Liver (tissue), 8 donors: ENCODE measurements at regions not wholly inside any gene's neighbourhood (a gene's known extent, or its start where the extent isn't known, plus 50 kb on each side); places are given as distances from the start of the nearest gene placed in this dataset.
"Not testable (repeated sequence)": the region's sequence is repeated elsewhere in the genome, so short reads cannot be mapped to it uniquely, and the experiment has no call there.

Source experiments
- DNase-seq: peaks from one replicate; pipeline ENCODE4 v3.0.0-alpha.2; 2017; ENCODE audit warnings: low spot score
- H3K27ac ChIP-seq, 2 donors: one replicate each; pipeline ENCODE4 v1.7.0; 2013; ENCODE audit warnings: inconsistent platforms in 2 of 2, low read length in 2 of 2, control low read depth in 1 of 2, low read depth in 1 of 2, mild to moderate bottlenecking in 1 of 2
- H3K27me3 ChIP-seq, 4 donors: one replicate each; pipeline versions ENCODE4 v1.6.1 to v1.7.0; 2013; ENCODE audit warnings: low read length in 3 of 4, inconsistent platforms in 1 of 4, mild to moderate bottlenecking in 1 of 4, moderate library complexity in 1 of 4; ENCODE audit not compliant: control insufficient read depth in 4 of 4, insufficient read depth in 4 of 4
- H3K36me3 ChIP-seq, 4 donors: one replicate each; pipeline versions ENCODE4 v1.6.1 to v1.7.0; 2013; ENCODE audit warnings: low read length in 3 of 4, mild to moderate bottlenecking in 3 of 4, low read depth in 1 of 4, moderate library complexity in 1 of 4; ENCODE audit not compliant: control insufficient read depth in 4 of 4, insufficient read depth in 3 of 4
- H3K4me1 ChIP-seq, 4 donors: one replicate each; pipeline versions ENCODE4 v1.6.1 to v1.7.0; 2013; ENCODE audit warnings: low read length in 3 of 4, mild to moderate bottlenecking in 3 of 4, moderate library complexity in 1 of 4; ENCODE audit not compliant: control insufficient read depth in 4 of 4, insufficient read depth in 4 of 4
- H3K4me3 ChIP-seq, 3 donors: one replicate each; pipeline versions ENCODE4 v1.6.1 to v1.7.0; 2013; ENCODE audit warnings: low read length in 3 of 3, control low read depth in 1 of 3, low read depth in 1 of 3, mild to moderate bottlenecking in 1 of 3
- H3K9ac ChIP-seq, 2 donors: one replicate each; pipeline ENCODE4 v1.7.0; 2013; ENCODE audit warnings: low read length in 2 of 2, mild to moderate bottlenecking in 2 of 2, moderate library complexity in 2 of 2, control low read depth in 1 of 2, low read depth in 1 of 2
- H3K9me3 ChIP-seq, 4 donors: one replicate each; pipeline versions ENCODE4 v1.6.1 to v1.7.0; 2013; ENCODE audit warnings: low read length in 3 of 4; ENCODE audit not compliant: control insufficient read depth in 4 of 4
- EGR1 ChIP-seq, 2 donors: IDR thresholded peaks; 2 replicates each; pipeline ENCODE4 v1.6.1; 2016 to 2018; ENCODE audit warnings: antibody characterized with exemption in 2 of 2, low read depth in 2 of 2
- FOXA1 ChIP-seq: IDR thresholded peaks from 2 replicates; pipeline ENCODE4 v1.6.1; 2016; ENCODE audit warnings: antibody characterized with exemption
- FOXA2 ChIP-seq: IDR thresholded peaks from 2 replicates; pipeline ENCODE4 v1.6.1; 2016; ENCODE audit warnings: antibody characterized with exemption
- GABPA ChIP-seq, 2 donors: IDR thresholded peaks in 1 of 2; conservative IDR thresholded peaks in 1 of 2; 2 replicates each; pipeline ENCODE4 v1.6.1; 2016; ENCODE audit warnings: antibody characterized with exemption in 2 of 2, mild to moderate bottlenecking in 1 of 2, moderate library complexity in 1 of 2
- HNF4A ChIP-seq, 2 donors: conservative IDR thresholded peaks; 2 replicates each; pipeline ENCODE4 v1.6.1; 2016; ENCODE audit warnings: antibody characterized with exemption in 2 of 2, mild to moderate bottlenecking in 2 of 2
- HNF4G ChIP-seq: IDR thresholded peaks from 2 replicates; pipeline ENCODE4 v1.6.1; 2016; ENCODE audit warnings: antibody characterized with exemption
- JUND ChIP-seq, 2 donors: IDR thresholded peaks; 2 replicates each; pipeline ENCODE4 v1.6.1; 2016; ENCODE audit warnings: antibody characterized with exemption in 2 of 2
- NR2F2 ChIP-seq: IDR thresholded peaks from 2 replicates; pipeline ENCODE4 v1.6.1; 2016; ENCODE audit warnings: antibody characterized with exemption
- RAD21 ChIP-seq, 2 donors: IDR thresholded peaks; 2 replicates each; pipeline ENCODE4 v1.6.1; 2016; ENCODE audit warnings: antibody characterized with exemption in 2 of 2, mild to moderate bottlenecking in 2 of 2
- RXRA ChIP-seq, 2 donors: IDR thresholded peaks; 2 replicates each; pipeline ENCODE4 v1.6.1; 2017 to 2018; ENCODE audit warnings: antibody characterized with exemption in 2 of 2, mild to moderate bottlenecking in 1 of 2
- SP1 ChIP-seq: IDR thresholded peaks from 2 replicates; pipeline ENCODE4 v1.6.1; 2018; ENCODE audit warnings: antibody characterized with exemption, mild to moderate bottlenecking
- TAF1 ChIP-seq: conservative IDR thresholded peaks from 2 replicates; pipeline ENCODE4 v1.6.1; 2016; ENCODE audit warnings: antibody characterized with exemption, mild to moderate bottlenecking
- YY1 ChIP-seq: IDR thresholded peaks from 2 replicates; pipeline ENCODE4 v1.6.1; 2016; ENCODE audit warnings: antibody characterized with exemption, mild to moderate bottlenecking
- WGBS: extraction: QIAGEN DNeasy Blood & Tissue Kit; methylation state at CpG from one replicate; pipeline ENCODE4 v1.1.7; 2013; 5-methylcytosine and 5-hydroxymethylcytosine counted together
- TF ChIP-seq, protein P1 (sequence below): IDR thresholded peaks from 2 replicates; pipeline ENCODE4 v1.6.1; 2016; ENCODE audit warnings: antibody characterized with exemption, mild to moderate bottlenecking
- TF ChIP-seq, protein P2 (sequence below): IDR thresholded peaks from 2 replicates; pipeline ENCODE4 v1.6.1; 2016; ENCODE audit warnings: antibody characterized with exemption
- TF ChIP-seq, protein P3 (sequence below): IDR thresholded peaks from 2 replicates; pipeline ENCODE4 v1.6.1; 2016; ENCODE audit warnings: antibody characterized with exemption
- TF ChIP-seq, protein P4 (sequence below): fragments of 150-350 bp; IDR thresholded peaks from 2 replicates; pipeline ENCODE4 v1.5.1; 2017; ENCODE audit warnings: improper control_type of control experiment, low read depth, low read length; ENCODE audit not compliant: missing input control
- TF ChIP-seq, protein P5 (sequence below): IDR thresholded peaks from 2 replicates; pipeline ENCODE4 v1.6.1; 2016; ENCODE audit warnings: antibody characterized with exemption
- donor health status: healthy.
- donor health status: healthy.
- donor health status: healthy.
- donor health status: healthy.
- donor health status: healthy.

DNA sequence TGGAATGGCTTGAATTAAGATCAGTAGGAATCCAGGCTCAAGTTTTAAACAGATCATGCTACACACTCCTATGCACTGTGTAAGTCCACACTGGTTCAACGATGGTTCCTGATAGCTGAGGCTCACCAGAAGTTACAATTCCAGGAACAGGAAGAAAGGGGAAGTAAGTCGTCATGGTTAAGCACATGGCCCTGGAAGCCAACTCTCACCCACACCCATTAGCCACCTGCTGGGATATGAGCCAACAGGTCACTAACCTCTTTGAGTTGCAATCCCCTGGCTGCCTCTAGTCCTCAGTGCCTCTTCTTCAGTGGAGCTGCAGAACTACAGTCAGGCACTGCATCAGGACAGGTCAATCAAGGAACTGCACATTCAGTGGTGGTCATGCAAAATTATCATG lies 133.5 kb downstream of the TMEM182 start (continued):
- TF ChIP-seq, protein P1, sequence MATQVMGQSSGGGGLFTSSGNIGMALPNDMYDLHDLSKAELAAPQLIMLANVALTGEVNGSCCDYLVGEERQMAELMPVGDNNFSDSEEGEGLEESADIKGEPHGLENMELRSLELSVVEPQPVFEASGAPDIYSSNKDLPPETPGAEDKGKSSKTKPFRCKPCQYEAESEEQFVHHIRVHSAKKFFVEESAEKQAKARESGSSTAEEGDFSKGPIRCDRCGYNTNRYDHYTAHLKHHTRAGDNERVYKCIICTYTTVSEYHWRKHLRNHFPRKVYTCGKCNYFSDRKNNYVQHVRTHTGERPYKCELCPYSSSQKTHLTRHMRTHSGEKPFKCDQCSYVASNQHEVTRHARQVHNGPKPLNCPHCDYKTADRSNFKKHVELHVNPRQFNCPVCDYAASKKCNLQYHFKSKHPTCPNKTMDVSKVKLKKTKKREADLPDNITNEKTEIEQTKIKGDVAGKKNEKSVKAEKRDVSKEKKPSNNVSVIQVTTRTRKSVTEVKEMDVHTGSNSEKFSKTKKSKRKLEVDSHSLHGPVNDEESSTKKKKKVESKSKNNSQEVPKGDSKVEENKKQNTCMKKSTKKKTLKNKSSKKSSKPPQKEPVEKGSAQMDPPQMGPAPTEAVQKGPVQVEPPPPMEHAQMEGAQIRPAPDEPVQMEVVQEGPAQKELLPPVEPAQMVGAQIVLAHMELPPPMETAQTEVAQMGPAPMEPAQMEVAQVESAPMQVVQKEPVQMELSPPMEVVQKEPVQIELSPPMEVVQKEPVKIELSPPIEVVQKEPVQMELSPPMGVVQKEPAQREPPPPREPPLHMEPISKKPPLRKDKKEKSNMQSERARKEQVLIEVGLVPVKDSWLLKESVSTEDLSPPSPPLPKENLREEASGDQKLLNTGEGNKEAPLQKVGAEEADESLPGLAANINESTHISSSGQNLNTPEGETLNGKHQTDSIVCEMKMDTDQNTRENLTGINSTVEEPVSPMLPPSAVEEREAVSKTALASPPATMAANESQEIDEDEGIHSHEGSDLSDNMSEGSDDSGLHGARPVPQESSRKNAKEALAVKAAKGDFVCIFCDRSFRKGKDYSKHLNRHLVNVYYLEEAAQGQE = no peak
- no peak for TF ChIP-seq FOXA2

DNA sequence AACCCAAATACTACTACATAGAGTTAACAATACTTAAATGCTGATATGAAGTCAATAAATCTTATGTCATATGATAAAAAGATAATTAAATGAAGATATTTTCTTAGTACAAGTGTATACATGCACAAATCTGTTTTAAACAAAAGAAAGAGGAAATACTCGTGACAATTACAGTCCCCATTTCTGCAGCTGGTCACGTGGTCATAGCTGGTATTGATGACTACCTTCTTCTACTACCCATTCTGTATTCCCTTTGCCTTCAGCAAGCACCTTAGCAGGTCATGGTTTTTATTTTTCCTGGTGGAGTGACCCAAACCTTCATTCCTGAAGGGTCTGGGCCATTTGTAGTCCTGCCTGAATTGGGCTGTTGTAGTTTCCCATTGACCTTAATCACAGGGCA lies 147.4 kb downstream of the TMEM182 start:
- not testable (repeated sequence) for H3K27me3 ChIP-seq, DNase-seq, H3K36me3 ChIP-seq, H3K4me3 ChIP-seq, H3K27ac ChIP-seq, H3K4me1 ChIP-seq, H3K9ac ChIP-seq, H3K9me3 ChIP-seq
- WGBS = 41% methylated on average over 2 of the region's 2 CpGs

DNA sequence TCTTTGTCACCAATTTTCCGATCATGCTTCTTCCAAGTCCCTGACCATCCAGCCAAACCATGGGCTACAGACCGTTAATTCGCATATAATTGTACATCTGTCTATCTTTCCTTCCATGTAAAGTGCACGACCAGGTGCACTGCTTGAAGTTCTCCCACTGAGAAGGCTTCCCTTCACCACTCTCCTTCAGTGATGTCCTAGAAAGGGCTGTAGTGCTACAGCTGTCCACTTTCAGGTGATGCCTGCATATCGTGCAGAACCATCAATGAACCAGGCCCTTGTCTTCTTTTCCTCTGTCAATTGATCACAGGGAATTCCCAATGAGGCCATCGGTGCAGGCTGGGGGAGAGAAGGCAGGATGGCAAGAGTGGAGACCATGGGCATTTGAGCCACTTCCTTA lies 148.9 kb downstream of the TMEM182 start:
- no peak overlapping the region for H3K4me3 ChIP-seq
- TF ChIP-seq RXRA (IDR thresholded peaks at IDR 0.05) (no peak), NR2F2 (no peak), GABPA (IDR thresholded peaks at IDR 0.05 in 1 of 2, conservative IDR thresholded peaks at IDR 0.05 in 1 of 2) (no peak), JUND (IDR thresholded peaks at IDR 0.05) (no peak), YY1 (no peak), SP1 (no peak), EGR1 (IDR thresholded peaks at IDR 0.05; ENCODE audit: low read depth in 2 of 2) (no peak), HNF4G (no peak), FOXA1 (no peak), FOXA2 (no peak), HNF4A (conservative IDR thresholded peaks at IDR 0.05) (no peak), RAD21 (IDR thresholded peaks at IDR 0.05) (no peak), TAF1 (no peak)
- TF ChIP-seq, protein P1 = no peak
- TF ChIP-seq, protein P2, sequence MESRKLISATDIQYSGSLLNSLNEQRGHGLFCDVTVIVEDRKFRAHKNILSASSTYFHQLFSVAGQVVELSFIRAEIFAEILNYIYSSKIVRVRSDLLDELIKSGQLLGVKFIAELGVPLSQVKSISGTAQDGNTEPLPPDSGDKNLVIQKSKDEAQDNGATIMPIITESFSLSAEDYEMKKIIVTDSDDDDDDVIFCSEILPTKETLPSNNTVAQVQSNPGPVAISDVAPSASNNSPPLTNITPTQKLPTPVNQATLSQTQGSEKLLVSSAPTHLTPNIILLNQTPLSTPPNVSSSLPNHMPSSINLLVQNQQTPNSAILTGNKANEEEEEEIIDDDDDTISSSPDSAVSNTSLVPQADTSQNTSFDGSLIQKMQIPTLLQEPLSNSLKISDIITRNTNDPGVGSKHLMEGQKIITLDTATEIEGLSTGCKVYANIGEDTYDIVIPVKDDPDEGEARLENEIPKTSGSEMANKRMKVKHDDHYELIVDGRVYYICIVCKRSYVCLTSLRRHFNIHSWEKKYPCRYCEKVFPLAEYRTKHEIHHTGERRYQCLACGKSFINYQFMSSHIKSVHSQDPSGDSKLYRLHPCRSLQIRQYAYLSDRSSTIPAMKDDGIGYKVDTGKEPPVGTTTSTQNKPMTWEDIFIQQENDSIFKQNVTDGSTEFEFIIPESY = no peak
- TF ChIP-seq, protein P3, sequence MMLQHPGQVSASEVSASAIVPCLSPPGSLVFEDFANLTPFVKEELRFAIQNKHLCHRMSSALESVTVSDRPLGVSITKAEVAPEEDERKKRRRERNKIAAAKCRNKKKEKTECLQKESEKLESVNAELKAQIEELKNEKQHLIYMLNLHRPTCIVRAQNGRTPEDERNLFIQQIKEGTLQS = no peak
- TF ChIP-seq, protein P4, sequence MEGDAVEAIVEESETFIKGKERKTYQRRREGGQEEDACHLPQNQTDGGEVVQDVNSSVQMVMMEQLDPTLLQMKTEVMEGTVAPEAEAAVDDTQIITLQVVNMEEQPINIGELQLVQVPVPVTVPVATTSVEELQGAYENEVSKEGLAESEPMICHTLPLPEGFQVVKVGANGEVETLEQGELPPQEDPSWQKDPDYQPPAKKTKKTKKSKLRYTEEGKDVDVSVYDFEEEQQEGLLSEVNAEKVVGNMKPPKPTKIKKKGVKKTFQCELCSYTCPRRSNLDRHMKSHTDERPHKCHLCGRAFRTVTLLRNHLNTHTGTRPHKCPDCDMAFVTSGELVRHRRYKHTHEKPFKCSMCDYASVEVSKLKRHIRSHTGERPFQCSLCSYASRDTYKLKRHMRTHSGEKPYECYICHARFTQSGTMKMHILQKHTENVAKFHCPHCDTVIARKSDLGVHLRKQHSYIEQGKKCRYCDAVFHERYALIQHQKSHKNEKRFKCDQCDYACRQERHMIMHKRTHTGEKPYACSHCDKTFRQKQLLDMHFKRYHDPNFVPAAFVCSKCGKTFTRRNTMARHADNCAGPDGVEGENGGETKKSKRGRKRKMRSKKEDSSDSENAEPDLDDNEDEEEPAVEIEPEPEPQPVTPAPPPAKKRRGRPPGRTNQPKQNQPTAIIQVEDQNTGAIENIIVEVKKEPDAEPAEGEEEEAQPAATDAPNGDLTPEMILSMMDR = no peak
- TF ChIP-seq, protein P5, sequence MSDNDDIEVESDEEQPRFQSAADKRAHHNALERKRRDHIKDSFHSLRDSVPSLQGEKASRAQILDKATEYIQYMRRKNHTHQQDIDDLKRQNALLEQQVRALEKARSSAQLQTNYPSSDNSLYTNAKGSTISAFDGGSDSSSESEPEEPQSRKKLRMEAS = no peak
- DNase-seq = no peak
- H3K27me3 ChIP-seq = no peaks in the 10 kb centered on the region
- no peak overlapping the region for H3K27ac ChIP-seq
- H3K36me3 ChIP-seq = no peaks in the 10 kb centered on the region
- no peak overlapping the region for H3K9ac ChIP-seq
- H3K9me3 ChIP-seq = no peaks in the 10 kb centered on the region
- 81% methylated on average over 6 of the region's 6 CpGs for WGBS
- no peaks in the 10 kb centered on the region for H3K4me1 ChIP-seq
